ENCODE measurements at regions not wholly inside any gene's neighbourhood (a gene's known extent, or its start where the extent isn't known, plus 50 kb on each side); places are given as distances from the start of the nearest gene placed in this dataset.

DNA sequence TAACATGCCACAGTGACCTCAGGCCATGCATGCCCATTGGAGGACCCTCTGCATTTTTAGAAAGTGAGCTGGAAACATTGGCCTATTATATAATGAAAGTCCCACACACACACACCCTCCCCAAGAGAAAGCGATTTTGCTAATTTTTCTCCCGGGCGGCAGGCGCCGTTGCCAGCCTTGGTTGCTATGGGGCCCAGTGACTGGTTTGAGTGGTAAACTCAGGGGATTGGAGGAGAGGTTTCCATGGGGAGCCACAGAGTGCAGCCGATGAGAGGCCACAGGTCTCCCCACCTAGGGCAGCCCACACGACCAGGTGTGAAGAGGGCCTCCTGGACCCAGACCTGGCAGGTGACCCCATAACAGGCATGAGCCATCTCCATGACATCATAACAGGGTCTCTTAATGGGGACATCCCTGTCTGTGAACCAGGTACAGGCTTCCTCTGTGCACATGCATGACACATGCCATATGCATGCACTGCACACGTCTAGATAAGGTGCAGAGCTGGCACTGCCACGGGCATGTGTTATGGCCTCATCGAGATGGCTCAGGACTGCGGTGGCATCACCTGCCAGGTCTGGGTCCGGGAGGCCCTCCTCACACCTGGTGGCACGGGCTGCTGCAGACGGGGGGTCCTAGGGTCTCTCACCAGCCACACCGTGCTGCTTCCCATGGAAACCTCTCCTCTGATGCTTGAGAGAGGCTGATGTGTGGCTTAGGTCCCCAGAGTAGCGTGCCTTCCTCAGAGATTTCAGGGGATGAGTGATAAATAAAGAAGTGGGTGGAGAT, 144.1 kb downstream of the RBFOX3 start:
- Histone ChIP-seq H3K9me3 (no peaks in the 10 kb centered on the region), H3K4me1 (no peaks in the 10 kb centered on the region), H3K4me3 (no peak overlapping the region), H3K27me3 (no peaks in the 10 kb centered on the region), H3K27ac (no peak overlapping the region), H3K36me3 (no peaks in the 10 kb centered on the region)
- TF ChIP-seq POLR2A (IDR thresholded peaks at IDR 0.05), result no peak
- TF ChIP-seq, protein P1, sequence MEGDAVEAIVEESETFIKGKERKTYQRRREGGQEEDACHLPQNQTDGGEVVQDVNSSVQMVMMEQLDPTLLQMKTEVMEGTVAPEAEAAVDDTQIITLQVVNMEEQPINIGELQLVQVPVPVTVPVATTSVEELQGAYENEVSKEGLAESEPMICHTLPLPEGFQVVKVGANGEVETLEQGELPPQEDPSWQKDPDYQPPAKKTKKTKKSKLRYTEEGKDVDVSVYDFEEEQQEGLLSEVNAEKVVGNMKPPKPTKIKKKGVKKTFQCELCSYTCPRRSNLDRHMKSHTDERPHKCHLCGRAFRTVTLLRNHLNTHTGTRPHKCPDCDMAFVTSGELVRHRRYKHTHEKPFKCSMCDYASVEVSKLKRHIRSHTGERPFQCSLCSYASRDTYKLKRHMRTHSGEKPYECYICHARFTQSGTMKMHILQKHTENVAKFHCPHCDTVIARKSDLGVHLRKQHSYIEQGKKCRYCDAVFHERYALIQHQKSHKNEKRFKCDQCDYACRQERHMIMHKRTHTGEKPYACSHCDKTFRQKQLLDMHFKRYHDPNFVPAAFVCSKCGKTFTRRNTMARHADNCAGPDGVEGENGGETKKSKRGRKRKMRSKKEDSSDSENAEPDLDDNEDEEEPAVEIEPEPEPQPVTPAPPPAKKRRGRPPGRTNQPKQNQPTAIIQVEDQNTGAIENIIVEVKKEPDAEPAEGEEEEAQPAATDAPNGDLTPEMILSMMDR (IDR thresholded peaks at IDR 0.05), result no peak
- no peak for DNase-seq
- intact Hi-C loops (cut with DNase I; ENCODE audit: low total_unique reads), result no loop called here

DNA sequence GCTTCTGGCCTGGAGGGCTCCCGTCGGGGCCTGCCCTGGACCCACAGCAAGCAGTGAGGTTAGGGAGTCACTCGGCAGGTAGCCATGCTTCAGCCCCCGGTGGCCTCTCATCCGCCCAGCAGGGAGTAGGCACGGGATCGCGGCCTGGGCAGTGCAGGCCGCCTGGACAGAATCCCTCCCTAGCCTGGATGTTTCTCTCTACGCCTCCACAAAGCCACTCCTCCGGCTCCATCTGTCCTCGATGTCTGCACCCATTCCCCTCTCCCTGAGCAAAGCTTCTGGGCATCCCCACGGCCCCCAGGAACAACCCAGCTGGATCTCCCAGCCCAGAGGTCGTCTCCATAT, 145.2 kb downstream of the RBFOX3 start:
- no peak for DNase-seq
- H3K4me3 ChIP-seq, result no peak overlapping the region
- H3K4me1 ChIP-seq, result no peaks in the 10 kb centered on the region
- no peaks in the 10 kb centered on the region for H3K36me3 ChIP-seq
- H3K9me3 ChIP-seq, result no peaks in the 10 kb centered on the region
- H3K27me3 ChIP-seq, result no peaks in the 10 kb centered on the region
- intact Hi-C loops (cut with DNase I; ENCODE audit: low total_unique reads), result no loop called here
- H3K27ac ChIP-seq, result no peak overlapping the region
- no peak for TF ChIP-seq POLR2A (IDR thresholded peaks at IDR 0.05)
- TF ChIP-seq, protein P1 (IDR thresholded peaks at IDR 0.05), result no peak

DNA sequence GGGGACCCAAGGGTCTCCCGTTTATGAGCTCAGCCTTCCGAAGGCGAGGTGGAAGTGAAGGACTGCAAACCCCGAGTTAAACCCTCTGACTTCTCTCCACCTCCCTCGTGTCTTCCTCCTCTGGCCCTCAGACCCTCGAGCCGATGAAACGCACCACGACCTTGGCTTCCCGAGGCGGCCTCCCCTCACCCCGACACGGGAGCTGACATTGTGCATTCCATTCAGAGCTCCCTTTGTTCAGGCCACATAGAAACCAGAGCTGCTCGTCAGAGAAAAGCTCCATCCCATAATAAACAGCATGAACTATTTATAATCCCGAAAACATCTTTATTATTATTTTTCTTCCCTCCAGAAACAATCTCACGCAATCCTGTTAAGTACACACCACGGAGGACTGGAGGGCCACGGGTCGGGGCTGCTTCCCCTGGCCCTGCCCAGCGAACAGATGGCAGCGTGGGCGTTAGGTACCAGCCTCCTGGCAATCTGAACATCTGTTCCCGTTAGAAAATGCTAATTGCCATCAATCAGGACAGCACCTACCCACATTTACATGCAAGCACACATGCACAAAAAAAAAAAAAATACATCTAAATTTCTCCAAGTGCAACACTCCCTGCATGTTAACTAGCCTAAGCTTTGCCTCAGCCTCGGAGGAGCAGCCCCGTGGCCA, 145.7 kb downstream of the RBFOX3 start:
- H3K27ac ChIP-seq, result no peak overlapping the region
- intact Hi-C loops (cut with DNase I; ENCODE audit: low total_unique reads), result no loop called here
- H3K36me3 ChIP-seq, result no peaks in the 10 kb centered on the region
- no peak for DNase-seq
- H3K4me3 ChIP-seq, result no peak overlapping the region
- H3K4me1 ChIP-seq, result no peaks in the 10 kb centered on the region
- no peaks in the 10 kb centered on the region for H3K9me3 ChIP-seq
- no peaks in the 10 kb centered on the region for H3K27me3 ChIP-seq
- TF ChIP-seq, protein P1 (IDR thresholded peaks at IDR 0.05), result no peak
- no peak for TF ChIP-seq POLR2A (IDR thresholded peaks at IDR 0.05)

DNA sequence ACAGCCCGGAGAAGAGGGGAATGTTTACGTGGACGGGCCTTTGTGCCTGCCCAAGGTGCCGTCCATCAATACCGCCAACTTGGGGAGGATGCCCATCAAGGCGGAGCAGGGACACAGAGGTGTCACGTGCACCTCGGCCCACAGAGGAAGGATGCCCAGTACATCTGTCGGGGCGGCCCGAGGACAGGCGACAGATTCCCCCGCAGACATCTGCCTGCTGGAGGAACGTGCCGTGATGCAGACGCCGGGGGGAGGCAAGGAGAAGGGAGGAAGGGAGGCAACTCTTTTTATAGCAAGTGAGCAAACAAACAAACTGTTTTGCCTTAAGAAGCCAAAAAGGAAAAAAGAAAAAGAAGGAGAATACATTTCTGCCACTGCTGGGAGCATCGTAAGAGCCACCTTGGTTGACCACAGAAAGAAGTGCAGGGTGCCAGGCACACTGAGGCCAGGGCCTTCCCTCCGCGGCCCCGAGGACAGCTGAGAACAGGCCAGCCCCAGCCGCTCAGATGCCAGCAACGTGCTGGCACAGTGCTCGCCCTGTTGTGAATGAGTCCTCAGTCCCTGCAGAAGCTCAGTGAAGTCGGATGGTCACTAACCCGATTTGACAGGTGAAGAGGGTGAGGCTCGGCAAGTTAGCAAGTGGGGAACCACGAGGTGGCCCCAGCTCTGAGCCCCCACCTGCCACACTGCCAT, 146.4 kb downstream of the RBFOX3 start:
- Histone ChIP-seq H3K36me3 (no peaks in the 10 kb centered on the region), H3K27ac (no peak overlapping the region), H3K4me1 (no peaks in the 10 kb centered on the region), H3K4me3 (no peak overlapping the region), H3K27me3 (no peaks in the 10 kb centered on the region), H3K9me3 (no peaks in the 10 kb centered on the region)
- no peak for TF ChIP-seq POLR2A (IDR thresholded peaks at IDR 0.05)
- TF ChIP-seq, protein P1 (IDR thresholded peaks at IDR 0.05), result no peak
- intact Hi-C loops (cut with DNase I; ENCODE audit: low total_unique reads), result no loop called here
- no peak for DNase-seq

All from uterus (tissue), 3 donors.